Mesenchymal stem cell (in vitro differentiated cells and primary cell): ENCODE measurements at regions not wholly inside any gene's neighbourhood (a gene's known extent, or its start where the extent isn't known, plus 50 kb on each side); places are given as distances from the start of the nearest gene placed in this dataset.
"Not testable (repeated sequence)": the region's sequence is repeated elsewhere in the genome, so short reads cannot be mapped to it uniquely, and the experiment has no call there.

Experiments
- DNase-seq: peaks from one replicate; pipeline ENCODE4 v3.0.0-alpha.2; 2013
- H2AFZ ChIP-seq: one replicate; pipeline ENCODE4 v1.6.1; 2013; ENCODE audit warnings: low read depth, mild to moderate bottlenecking, control low read depth, inconsistent platforms, low read length, moderate library complexity
- H2AK5ac ChIP-seq: 2 replicates; pipeline ENCODE4 v1.6.1; 2013; ENCODE audit warnings: low read length, moderate library complexity, mild to moderate bottlenecking, inconsistent platforms; ENCODE audit not compliant: severe bottlenecking
- H2BK120ac ChIP-seq: one replicate; pipeline ENCODE4 v1.6.1; 2013; ENCODE audit warnings: low read depth, mild to moderate bottlenecking, inconsistent platforms, low read length, moderate library complexity
- H2BK12ac ChIP-seq, 2 experiments: one replicate each; pipeline ENCODE4 v1.6.1; 2013; ENCODE audit warnings: inconsistent platforms in 2 of 2, low read length in 2 of 2, mild to moderate bottlenecking in 2 of 2, moderate library complexity in 2 of 2, control low read depth in 1 of 2
- H2BK15ac ChIP-seq: one replicate; pipeline ENCODE4 v1.6.1; 2013; ENCODE audit warnings: mild to moderate bottlenecking, low read depth, inconsistent platforms; ENCODE audit not compliant: poor library complexity, severe bottlenecking
- H2BK5ac ChIP-seq: 2 replicates; pipeline ENCODE4 v1.6.1; 2013; ENCODE audit warnings: low read depth, mild to moderate bottlenecking, low read length, control low read depth, inconsistent platforms; ENCODE audit not compliant: poor library complexity, severe bottlenecking
- H3K14ac ChIP-seq, 2 experiments: one replicate each; pipeline ENCODE4 v1.6.1; 2013; ENCODE audit warnings: inconsistent platforms in 2 of 2, low read length in 2 of 2, control low read depth in 1 of 2, mild to moderate bottlenecking in 1 of 2, moderate library complexity in 1 of 2
- H3K18ac ChIP-seq, 2 experiments: one replicate each; pipeline ENCODE4 v1.6.1; 2013; ENCODE audit warnings: inconsistent platforms in 2 of 2, low read length in 2 of 2, control low read depth in 1 of 2, low read depth in 1 of 2, mild to moderate bottlenecking in 1 of 2
- H3K23ac ChIP-seq, 2 experiments: one replicate each; pipeline ENCODE4 v1.6.1; 2013; ENCODE audit warnings: inconsistent platforms in 2 of 2, low read length in 2 of 2, mild to moderate bottlenecking in 2 of 2, moderate library complexity in 2 of 2, control low read depth in 1 of 2
- H3K27ac ChIP-seq: 2 replicates; pipeline ENCODE4 v1.5.1; 2013; ENCODE audit warnings: mild to moderate bottlenecking, moderate library complexity, low read length, control low read depth, inconsistent platforms; ENCODE audit not compliant: poor library complexity, severe bottlenecking
- H3K27me3 ChIP-seq, 2 experiments: 2 replicates each; pipeline versions ENCODE4 v1.6.1 to v1.7.0; 2013; ENCODE audit warnings: low read length in 2 of 2, mild to moderate bottlenecking in 2 of 2, moderate library complexity in 2 of 2, control low read depth in 1 of 2, inconsistent platforms in 1 of 2; ENCODE audit not compliant: control insufficient read depth in 1 of 2, insufficient read depth in 1 of 2
- H3K36me3 ChIP-seq, 2 experiments: 2 replicates each; pipeline versions ENCODE4 v1.6.1 to v1.7.0; 2013; ENCODE audit warnings: low read length in 2 of 2, control low read depth in 1 of 2, inconsistent platforms in 1 of 2, low read depth in 1 of 2, mild to moderate bottlenecking in 1 of 2; ENCODE audit not compliant: insufficient read depth in 2 of 2, control insufficient read depth in 1 of 2
- H3K4ac ChIP-seq, 2 experiments: one replicate each; pipeline ENCODE4 v1.6.1; 2013; ENCODE audit warnings: inconsistent platforms in 2 of 2, low read length in 2 of 2, mild to moderate bottlenecking in 2 of 2, moderate library complexity in 2 of 2, control low read depth in 1 of 2, low read depth in 1 of 2
- H3K4me1 ChIP-seq: 2 replicates; pipeline ENCODE4 v1.6.1; 2013; ENCODE audit warnings: low read depth, low read length, control low read depth; ENCODE audit not compliant: control insufficient read depth, insufficient read depth
- H3K4me2 ChIP-seq: 2 replicates; pipeline ENCODE4 v1.6.1; 2013; ENCODE audit warnings: low read length, mild to moderate bottlenecking, inconsistent platforms; ENCODE audit not compliant: poor library complexity, severe bottlenecking
- H3K4me3 ChIP-seq, 2 experiments: 2 replicates each; pipeline versions ENCODE4 v1.5.1 to v1.7.0; 2013; ENCODE audit warnings: low read length in 2 of 2, mild to moderate bottlenecking in 2 of 2, control low read depth in 1 of 2, low read depth in 1 of 2; ENCODE audit not compliant: insufficient read depth in 1 of 2
- H3K79me1 ChIP-seq: replicated peaks from 2 replicates; pipeline ENCODE4 v1.6.1; 2013; ENCODE audit warnings: mild to moderate bottlenecking, control low read depth, low read length, inconsistent platforms; ENCODE audit not compliant: poor library complexity, severe bottlenecking
- H3K9ac ChIP-seq: 2 replicates; pipeline ENCODE4 v1.7.0; 2013; ENCODE audit warnings: mild to moderate bottlenecking, low read length, moderate library complexity
- H3K9me3 ChIP-seq: 2 replicates; pipeline ENCODE4 v1.7.0; 2013; ENCODE audit warnings: mild to moderate bottlenecking, low read length; ENCODE audit not compliant: control insufficient read depth
- H4K8ac ChIP-seq: one replicate; pipeline ENCODE4 v1.6.1; 2013; ENCODE audit warnings: inconsistent platforms, mild to moderate bottlenecking, low read length, moderate library complexity
- H4K91ac ChIP-seq: one replicate; pipeline ENCODE4 v1.6.1; 2013; ENCODE audit warnings: mild to moderate bottlenecking, low read length, inconsistent platforms
- WGBS: methylation state at CpG from one replicate; pipeline ENCODE4 v1.1.7; 2013; ENCODE audit warnings: mixed read lengths; 5-methylcytosine and 5-hydroxymethylcytosine counted together

DNA sequence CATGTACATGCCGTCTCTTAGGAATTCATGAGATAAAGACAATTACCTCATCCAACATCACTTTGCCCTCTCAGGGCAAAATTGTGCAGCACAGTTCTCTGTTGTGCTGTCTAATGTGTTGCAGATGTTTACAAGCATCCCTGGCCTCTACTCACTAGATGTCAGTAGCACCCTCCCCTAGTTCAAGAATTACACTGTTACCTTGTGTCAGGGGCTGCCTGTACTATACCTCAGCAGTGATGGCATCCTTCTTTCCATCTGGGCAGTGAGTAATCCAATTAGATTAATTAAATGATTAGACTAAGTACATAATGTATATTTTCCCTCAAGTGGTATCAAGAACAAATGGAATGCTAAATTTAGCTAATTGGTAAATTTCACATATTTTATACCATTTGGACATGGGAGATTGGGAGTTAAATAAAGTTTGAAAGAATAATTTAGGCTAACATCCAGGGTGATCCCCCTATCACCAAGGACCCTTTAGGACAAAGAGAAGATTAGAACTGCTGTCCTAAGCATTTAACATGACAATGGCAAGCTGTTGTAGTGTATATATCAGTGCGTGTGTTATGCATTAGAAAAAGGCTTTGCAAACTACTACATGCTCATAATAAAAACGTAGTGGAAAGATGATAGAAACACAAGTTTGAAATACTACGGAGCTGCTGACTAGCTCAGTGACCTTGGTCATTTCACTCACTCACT is 727.0 kb downstream of the TRIB2 start:
- not testable (repeated sequence) for H3K23ac ChIP-seq, H3K9ac ChIP-seq, H3K4ac ChIP-seq, H2AK5ac ChIP-seq, H3K36me3 ChIP-seq, H3K4me2 ChIP-seq, H4K8ac ChIP-seq, H2BK12ac ChIP-seq, H3K14ac ChIP-seq, DNase-seq, H2BK15ac ChIP-seq, H3K27ac ChIP-seq, H3K27me3 ChIP-seq, H3K4me3 ChIP-seq, H2BK5ac ChIP-seq, H3K9me3 ChIP-seq, H2AFZ ChIP-seq, H3K79me1 ChIP-seq, H2BK120ac ChIP-seq, H3K18ac ChIP-seq, H3K4me1 ChIP-seq, H4K91ac ChIP-seq
- 43% methylated on average over 2 of the region's 4 CpGs for WGBS

DNA sequence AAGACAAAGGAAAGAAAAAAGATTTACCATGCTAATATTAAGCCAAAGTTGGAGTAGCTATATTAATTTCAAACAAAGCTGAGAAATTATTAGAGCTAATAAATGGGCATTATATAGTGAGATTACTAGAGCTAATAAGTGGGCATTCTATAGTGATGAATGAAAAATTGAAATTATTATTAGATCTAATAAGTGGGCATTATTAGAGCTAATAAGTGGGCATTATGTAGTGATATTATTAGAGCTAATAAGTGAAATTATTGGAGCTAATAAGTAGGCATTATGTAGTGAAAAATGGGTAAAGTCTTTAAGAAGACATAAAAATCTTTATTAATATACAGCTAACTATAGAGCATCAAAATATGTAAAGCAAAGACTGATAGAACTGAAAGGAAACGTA is 745.7 kb downstream of the TRIB2 start:
- Histone ChIP-seq H2AFZ (no peak overlapping the region), H2AK5ac (no peak overlapping the region), H3K4ac (no peak overlapping the region), H2BK12ac (no peak overlapping the region), H3K14ac (no peak overlapping the region), H4K8ac (no peak overlapping the region), H3K9ac (no peak overlapping the region), H3K18ac (no peak overlapping the region), H3K4me2 (no peak overlapping the region), H3K23ac (no peak overlapping the region), H2BK120ac (no peak overlapping the region), H2BK15ac (no peak overlapping the region), H3K9me3 (no peaks in the 10 kb centered on the region), H3K79me1 (no peaks in the 10 kb centered on the region), H3K36me3 (no peaks in the 10 kb centered on the region), H3K4me3 (no peak overlapping the region), H2BK5ac (no peak overlapping the region), H3K27ac (no peak overlapping the region), H3K27me3 (no peaks in the 10 kb centered on the region), H4K91ac (no peak overlapping the region), H3K4me1 (no peaks in the 10 kb centered on the region)
- 43% methylated on average over 1 of the region's 1 CpG for WGBS
- no peak for DNase-seq

DNA sequence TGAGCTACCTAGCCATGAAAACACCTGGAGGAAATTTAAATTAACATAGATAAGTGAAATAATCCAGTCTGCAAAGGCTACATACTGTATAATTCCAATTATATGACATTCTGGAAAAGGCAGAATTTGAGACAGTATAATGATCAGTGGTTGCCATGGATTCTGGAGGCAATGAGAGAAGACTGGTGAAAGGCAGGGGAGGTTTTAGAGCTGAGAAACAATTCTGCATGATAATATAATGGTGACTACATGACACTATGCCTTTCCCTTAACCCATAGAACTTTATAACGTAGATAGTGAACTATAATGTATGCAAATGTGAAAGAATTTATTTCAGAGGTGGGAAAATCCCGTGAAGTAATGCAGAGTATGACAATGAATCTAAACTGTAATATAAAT is 749.3 kb downstream of the TRIB2 start:
- H3K9ac ChIP-seq: no peak overlapping the region
- no peaks in the 10 kb centered on the region for H3K4me1 ChIP-seq
- no peak for DNase-seq
- H3K4ac ChIP-seq: no peak overlapping the region
- H2BK15ac ChIP-seq: no peak overlapping the region
- no peaks in the 10 kb centered on the region for H3K79me1 ChIP-seq
- no peaks in the 10 kb centered on the region for H3K27me3 ChIP-seq
- no peak overlapping the region for H2AFZ ChIP-seq
- H2BK120ac ChIP-seq: no peak overlapping the region
- H3K4me2 ChIP-seq: no peak overlapping the region
- H2BK5ac ChIP-seq: no peak overlapping the region
- no peak overlapping the region for H4K91ac ChIP-seq
- H3K18ac ChIP-seq: no peak overlapping the region
- H4K8ac ChIP-seq: no peak overlapping the region
- H2AK5ac ChIP-seq: no peak overlapping the region
- WGBS: no CpG with 5 or more reads among the region's 2 CpGs
- no peak overlapping the region for H3K14ac ChIP-seq
- H3K27ac ChIP-seq: no peak overlapping the region
- H3K23ac ChIP-seq: no peak overlapping the region
- no peaks in the 10 kb centered on the region for H3K9me3 ChIP-seq
- H2BK12ac ChIP-seq: no peak overlapping the region
- H3K36me3 ChIP-seq: no peaks in the 10 kb centered on the region
- H3K4me3 ChIP-seq: no peak overlapping the region

DNA sequence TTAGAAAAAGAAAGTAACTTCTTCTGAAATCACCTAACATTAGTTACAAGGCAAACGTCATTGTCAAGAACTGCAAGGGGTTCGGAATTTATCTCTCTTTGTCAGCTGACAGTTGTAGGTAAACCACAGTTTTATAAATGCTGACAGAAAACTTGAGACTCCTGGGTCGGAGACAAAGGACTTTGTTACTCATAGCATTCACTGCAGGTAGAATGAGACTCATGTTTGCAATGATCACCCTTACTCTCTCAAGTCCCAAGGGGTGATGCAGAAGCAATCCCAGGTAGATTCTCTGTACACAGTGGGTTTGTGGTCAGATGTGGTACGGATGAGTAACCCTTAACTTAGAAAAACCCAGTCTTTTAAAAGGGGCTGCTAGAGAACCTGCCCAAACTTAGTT is 757.8 kb downstream of the TRIB2 start:
- Histone ChIP-seq H2BK5ac (no peak overlapping the region), H3K14ac (no peak overlapping the region), H4K91ac (no peak overlapping the region), H2AFZ (no peak overlapping the region), H3K18ac (no peak overlapping the region), H3K4me1 (no peaks in the 10 kb centered on the region), H3K27me3 (no peaks in the 10 kb centered on the region), H4K8ac (no peak overlapping the region), H3K4ac (no peak overlapping the region), H3K27ac (no peak overlapping the region), H2BK15ac (no peak overlapping the region), H3K4me2 (no peak overlapping the region), H3K36me3 (no peaks in the 10 kb centered on the region), H2BK120ac (no peak overlapping the region), H3K79me1 (no peaks in the 10 kb centered on the region), H3K23ac (no peak overlapping the region), H3K9ac (no peak overlapping the region), H3K4me3 (no peak overlapping the region), H2BK12ac (no peak overlapping the region), H3K9me3 (peaks cover 12% of the 10 kb centered on the region), H2AK5ac (no peak overlapping the region)
- DNase-seq: no peak
- WGBS: 39% methylated on average over 3 of the region's 4 CpGs
